Psoas muscle (tissue), 7 donors: ENCODE measurements at regions not wholly inside any gene's neighbourhood (a gene's known extent, or its start where the extent isn't known, plus 50 kb on each side); places are given as distances from the start of the nearest gene placed in this dataset.

ENCODE experiments used
- ATAC-seq, 4 donors: fragments of 200-7000 bp; cut with Tn5 transposase; one replicate each; pipeline ENCODE4 v1.9.1; 2020; ENCODE audit warnings: moderate library complexity in 3 of 4, mild to moderate bottlenecking in 2 of 4
- DNase-seq, 2 donors: peaks; one replicate each; pipeline ENCODE4 v3.0.0-alpha.2; 2020
- H3K27ac ChIP-seq: fragments of 200-600 bp; one replicate; pipeline ENCODE4 v1.8.0; 2022
- H3K27me3 ChIP-seq, 3 donors: fragments of 200-600 bp in 1 of 3; one replicate each; pipeline versions ENCODE4 v1.6.1 to v1.8.0; 2013 to 2022; ENCODE audit warnings: low read length in 2 of 3, mild to moderate bottlenecking in 2 of 3, moderate library complexity in 1 of 3; ENCODE audit not compliant: insufficient read depth in 3 of 3
- H3K36me3 ChIP-seq, 2 donors: fragments of 200-600 bp in 1 of 2; one replicate each; pipeline versions ENCODE4 v1.6.1 to v1.8.0; 2013 to 2022; ENCODE audit warnings: low read depth in 1 of 2, mild to moderate bottlenecking in 1 of 2, moderate library complexity in 1 of 2; ENCODE audit not compliant: insufficient read depth in 1 of 2
- H3K4me1 ChIP-seq: fragments of 200-600 bp; one replicate; pipeline ENCODE4 v1.8.0; 2022
- H3K4me3 ChIP-seq: fragments of 200-600 bp; one replicate; pipeline ENCODE4 v1.8.0; 2022; ENCODE audit warnings: mild to moderate bottlenecking
- H3K9me3 ChIP-seq: fragments of 200-600 bp; one replicate; pipeline ENCODE4 v1.8.0; 2022
- CTCF ChIP-seq: fragments of 200-600 bp; IDR thresholded peaks from one replicate; pipeline ENCODE4 v1.8.0; 2022; ENCODE audit warnings: antibody characterized with exemption
- WGBS, 3 donors: extraction: QIAGEN DNeasy Blood & Tissue Kit; methylation state at CpG; one replicate each; pipeline versions ENCODE4 v1.1.6 to v1.1.7; 2013; 5-methylcytosine and 5-hydroxymethylcytosine counted together
- intact Hi-C, 2 donors: fragments of 100-400 bp; cut with DNase I; formaldehyde crosslinking; loops; one replicate each; pipeline versions ENCODE4 v1.11.0 to v1.14.2; 2022
- donor health status: healthy with polysubstance abuse.
- donor health status: DM: no; HTN: no; CAD: no; lungs with moderate emphysema.
- donor health status: Bipolar disorder and iron deficiency.
- donor health status: healthy.
- donor health status: DM: yes; HTN: yes; CAD: no.
- donor health status: DM: no; HTN: no; CAD: no.
- donor health status: DM: yes; HTN: yes; CAD: no.

GRCh38 chr2:15747603-15748471, 156.2 kb downstream of the DDX1 start:
- no peak for TF ChIP-seq CTCF
- Histone ChIP-seq H3K9me3 (no peaks in the 10 kb centered on the region), H3K27ac (no peak overlapping the region), H3K4me1 (peaks cover 6% of the 10 kb centered on the region), H3K27me3 (no peaks in the 10 kb centered on the region), H3K4me3 (no peak overlapping the region), H3K36me3 (no peaks in the 10 kb centered on the region)
- WGBS, 3 donors = 76 to 81% (median 78%) methylated on average over 14 to 16 of the region's 16 CpGs
- DNase-seq = no peak
- no peak for ATAC-seq
- intact Hi-C loops = no loop called here

GRCh38 chr2:15748736-15749323, 157.2 kb downstream of the DDX1 start:
- WGBS, 3 donors = 79 to 88% (median 84%) methylated on average over 12 of the region's 12 CpGs
- H3K27ac ChIP-seq = no peak overlapping the region
- intact Hi-C loops = no loop called here
- no peaks in the 10 kb centered on the region for H3K27me3 ChIP-seq
- DNase-seq (no peak), ATAC-seq (no peak)
- peaks cover 6% of the 10 kb centered on the region for H3K4me1 ChIP-seq
- no peak for TF ChIP-seq CTCF
- no peaks in the 10 kb centered on the region for H3K36me3 ChIP-seq
- no peak overlapping the region for H3K4me3 ChIP-seq
- H3K9me3 ChIP-seq = no peaks in the 10 kb centered on the region

- no peak overlapping the region for H3K27ac ChIP-seq
- intact Hi-C loops = no loop called here
- H3K4me3 ChIP-seq = no peak overlapping the region
- DNase-seq (no peak), ATAC-seq (peak; percentile 68 to 91 (median 73))
- peaks cover 6% of the 10 kb centered on the region for H3K4me1 ChIP-seq
- H3K27me3 ChIP-seq = no peaks in the 10 kb centered on the region
- no peaks in the 10 kb centered on the region for H3K9me3 ChIP-seq
- 42 to 61% (median 51%) methylated on average over 11 of the region's 11 CpGs for WGBS, 3 donors
- TF ChIP-seq CTCF = no peak
- H3K36me3 ChIP-seq = no peaks in the 10 kb centered on the region
Measured at GRCh38 chr2:15749460-15750432, 158.1 kb downstream of the DDX1 start.

- 85 to 94% (median 89%) methylated on average over 3 of the region's 3 CpGs for WGBS, 3 donors
- intact Hi-C loops = no loop called here
- Histone ChIP-seq H3K27me3 (no peaks in the 10 kb centered on the region), H3K27ac (no peak overlapping the region), H3K9me3 (no peaks in the 10 kb centered on the region), H3K4me1 (peaks cover 6% of the 10 kb centered on the region), H3K4me3 (no peak overlapping the region), H3K36me3 (no peaks in the 10 kb centered on the region)
- no peak for DNase-seq
- TF ChIP-seq CTCF = no peak
- ATAC-seq = no peak
Measured at GRCh38 chr2:15750433-15750814, 158.8 kb downstream of the DDX1 start.
